ENCODE measurements at regions not wholly inside any gene's neighbourhood (a gene's known extent, or its start where the extent isn't known, plus 50 kb on each side); places are given as distances from the start of the nearest gene placed in this dataset.

- Mint-ChIP-seq H3K4me3 (no peak overlapping the region), H3K27ac (no peak overlapping the region), H3K27me3 (no peaks in the 10 kb centered on the region), H3K4me1 (no peaks in the 10 kb centered on the region), H3K36me3 (ENCODE audit: low read depth) (no peaks in the 10 kb centered on the region), H3K9me3 (no peaks in the 10 kb centered on the region)
- DNase-seq: no peak
- intact Hi-C loops (cut with micrococcal nuclease): no loop called here
These were observed 339.1 kb downstream of the SOX11 start for GRCh38 chr2:6031200-6031867.

DNA sequence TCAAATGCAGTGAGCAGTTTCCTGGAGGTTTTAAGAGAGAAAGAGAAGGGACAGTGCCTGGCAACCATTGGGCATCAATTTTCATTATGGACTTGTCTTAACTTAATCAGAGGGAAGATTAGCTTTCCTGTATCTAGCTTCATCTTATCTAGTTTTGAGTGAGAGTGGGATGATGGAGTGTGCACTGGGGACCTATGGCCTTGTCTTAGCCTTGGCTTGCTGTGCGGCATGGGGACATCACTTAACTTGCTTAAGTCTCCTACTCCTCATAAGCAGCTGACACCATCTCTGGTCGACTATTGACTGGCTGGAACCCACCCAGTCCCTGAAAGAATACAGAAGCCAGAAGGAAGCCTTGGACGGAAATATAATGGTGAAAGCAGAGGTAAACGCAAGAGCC, 344.0 kb downstream of the SOX11 start:
- H3K27me3 Mint-ChIP-seq: no peaks in the 10 kb centered on the region
- H3K9me3 Mint-ChIP-seq: no peaks in the 10 kb centered on the region
- intact Hi-C loops (cut with micrococcal nuclease): no loop called here
- H3K4me3 Mint-ChIP-seq: no peak overlapping the region
- DNase-seq: no peak
- H3K27ac Mint-ChIP-seq: no peak overlapping the region
- H3K4me1 Mint-ChIP-seq: no peaks in the 10 kb centered on the region
- H3K36me3 Mint-ChIP-seq (ENCODE audit: low read depth): no peaks in the 10 kb centered on the region

- Mint-ChIP-seq H3K27me3 (no peaks in the 10 kb centered on the region), H3K4me3 (no peak overlapping the region), H3K27ac (no peak overlapping the region), H3K9me3 (no peaks in the 10 kb centered on the region), H3K4me1 (no peaks in the 10 kb centered on the region), H3K36me3 (ENCODE audit: low read depth) (no peaks in the 10 kb centered on the region)
- intact Hi-C loops (cut with micrococcal nuclease): no loop called here
- DNase-seq: no peak
These were observed 351.1 kb downstream of the SOX11 start for GRCh38 chr2:6043238-6043637.

DNA sequence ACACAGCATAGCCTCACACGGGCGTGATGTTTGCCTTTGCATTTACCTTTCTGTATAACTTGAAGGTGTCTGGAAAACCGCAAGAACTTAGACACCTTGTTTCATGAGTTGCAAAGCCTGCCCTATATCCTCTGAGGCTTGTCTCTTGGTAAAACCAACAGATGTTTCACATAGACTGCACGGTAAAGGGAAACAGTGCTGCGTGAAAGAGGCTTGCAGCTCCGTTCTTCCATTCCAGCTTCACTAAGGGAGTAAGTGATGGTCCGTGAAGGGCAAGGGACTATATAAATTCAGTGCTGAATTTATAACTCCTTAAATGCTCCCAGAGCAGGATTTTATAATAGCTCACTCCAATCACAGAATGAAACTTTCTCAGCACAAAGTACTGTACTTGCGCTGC, 360.5 kb downstream of the SOX11 start:
- Mint-ChIP-seq H3K27me3 (no peaks in the 10 kb centered on the region), H3K9me3 (no peaks in the 10 kb centered on the region), H3K4me3 (no peak overlapping the region), H3K27ac (no peak overlapping the region), H3K36me3 (ENCODE audit: low read depth) (no peaks in the 10 kb centered on the region), H3K4me1 (no peaks in the 10 kb centered on the region)
- intact Hi-C loops (cut with micrococcal nuclease): no loop called here
- no peak for DNase-seq

DNA sequence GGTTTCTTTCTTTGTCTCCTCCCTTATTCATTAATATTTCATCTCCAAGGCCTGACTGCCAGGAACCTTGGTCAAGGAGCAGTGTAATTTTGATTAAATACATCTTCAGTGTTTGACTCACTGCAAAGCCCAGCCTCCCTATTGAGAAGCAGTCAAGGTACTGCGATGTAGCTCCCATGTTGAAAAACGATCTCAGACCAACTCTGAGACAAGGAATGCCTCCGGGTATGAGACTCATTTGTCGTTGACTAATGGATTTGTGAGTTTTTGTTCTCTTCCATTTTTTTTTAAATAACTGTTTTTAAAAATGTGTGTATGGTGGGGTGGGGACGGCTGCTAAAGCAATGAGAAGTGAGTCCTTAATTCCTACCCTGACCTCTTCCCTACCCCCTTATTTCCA, 361.6 kb downstream of the SOX11 start:
- H3K27me3 Mint-ChIP-seq: no peaks in the 10 kb centered on the region
- no peak overlapping the region for H3K4me3 Mint-ChIP-seq
- H3K4me1 Mint-ChIP-seq: no peaks in the 10 kb centered on the region
- H3K36me3 Mint-ChIP-seq (ENCODE audit: low read depth): no peaks in the 10 kb centered on the region
- no peaks in the 10 kb centered on the region for H3K9me3 Mint-ChIP-seq
- no peak for DNase-seq
- intact Hi-C loops (cut with micrococcal nuclease): no loop called here
- no peak overlapping the region for H3K27ac Mint-ChIP-seq

DNA sequence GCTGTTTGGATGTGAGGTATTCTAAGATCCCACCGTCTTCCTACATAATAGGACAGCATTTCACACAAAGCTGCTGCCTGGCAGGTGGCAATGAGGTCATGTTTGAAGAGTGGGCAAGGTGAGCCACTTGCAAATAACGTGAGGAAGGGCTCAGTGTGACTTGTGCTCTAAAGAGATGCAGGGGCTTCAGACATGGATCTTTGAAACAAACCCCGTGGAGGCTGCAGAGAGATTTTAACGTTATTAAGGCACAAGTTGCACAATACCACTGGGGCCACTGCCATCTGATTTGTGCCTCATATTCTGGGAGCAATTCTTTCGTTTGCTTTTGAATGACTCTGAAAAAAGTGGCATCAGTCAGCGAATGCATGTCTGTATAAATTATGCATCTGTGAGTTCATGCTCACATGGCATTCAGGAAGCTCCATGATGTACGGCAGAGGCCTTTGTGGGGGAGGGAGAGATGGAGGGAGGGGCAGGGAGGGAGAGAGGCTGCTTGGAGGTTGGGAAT, 362.0 kb downstream of the SOX11 start:
- H3K27me3 Mint-ChIP-seq: no peaks in the 10 kb centered on the region
- intact Hi-C loops (cut with micrococcal nuclease): no loop called here
- no peak overlapping the region for H3K4me3 Mint-ChIP-seq
- no peaks in the 10 kb centered on the region for H3K4me1 Mint-ChIP-seq
- H3K27ac Mint-ChIP-seq: no peak overlapping the region
- H3K36me3 Mint-ChIP-seq (ENCODE audit: low read depth): no peaks in the 10 kb centered on the region
- H3K9me3 Mint-ChIP-seq: no peaks in the 10 kb centered on the region
- DNase-seq: no peak

DNA sequence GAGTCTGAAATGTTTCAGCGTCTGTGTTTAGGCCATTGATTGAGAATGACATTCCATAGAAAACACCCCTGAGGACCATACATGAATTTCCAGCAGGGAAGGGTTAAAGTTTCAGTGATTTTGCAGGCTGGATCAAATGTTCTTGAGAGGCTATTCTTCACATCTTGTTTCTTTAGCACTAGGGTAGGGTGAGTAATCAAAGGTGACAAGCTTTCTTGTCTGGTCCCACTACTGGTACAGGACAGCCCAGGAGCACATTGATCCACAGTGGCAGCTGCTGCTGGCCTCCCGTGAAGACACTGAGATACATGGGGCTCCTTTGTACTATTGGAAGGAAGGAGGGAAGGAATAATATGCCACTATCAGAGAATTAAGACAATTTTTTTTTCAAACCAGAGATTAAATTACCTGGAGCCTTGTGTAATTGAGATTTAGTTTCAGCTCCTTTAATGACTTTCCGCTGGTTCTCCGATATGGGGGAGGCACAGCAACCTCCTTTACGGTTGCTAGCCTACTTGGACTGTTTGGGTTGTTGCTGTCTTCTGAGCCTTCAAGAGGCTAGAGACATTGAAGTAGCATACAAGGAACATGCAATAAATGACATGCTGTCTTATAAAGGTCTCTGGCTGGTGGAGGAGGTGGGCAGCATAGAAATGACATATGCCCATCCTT, 368.9 kb downstream of the SOX11 start:
- no peak for DNase-seq
- Mint-ChIP-seq H3K4me1 (no peaks in the 10 kb centered on the region), H3K27ac (no peak overlapping the region), H3K9me3 (no peaks in the 10 kb centered on the region), H3K4me3 (no peak overlapping the region), H3K36me3 (ENCODE audit: low read depth) (no peaks in the 10 kb centered on the region), H3K27me3 (no peaks in the 10 kb centered on the region)
- intact Hi-C loops (cut with micrococcal nuclease): no loop called here

DNA sequence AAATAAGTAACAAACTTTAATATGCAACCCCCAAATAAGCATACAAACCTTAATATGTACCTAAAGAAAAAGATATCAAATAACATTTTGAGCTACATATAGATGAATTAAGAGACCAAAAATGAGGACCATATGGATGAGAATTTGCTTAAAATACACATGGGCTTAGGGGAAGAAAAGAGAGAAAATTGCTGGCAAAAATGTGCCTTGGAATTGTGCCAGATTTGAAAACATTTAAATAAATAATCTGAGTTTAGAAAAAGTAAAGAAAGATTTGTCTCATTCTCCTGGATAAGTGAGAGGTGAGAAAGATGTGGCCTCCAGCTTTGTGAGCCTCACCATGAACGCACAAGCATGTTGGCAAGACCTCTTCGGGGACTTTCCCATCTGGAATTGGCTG, 372.6 kb downstream of the SOX11 start:
- H3K36me3 Mint-ChIP-seq (ENCODE audit: low read depth): no peaks in the 10 kb centered on the region

DNA sequence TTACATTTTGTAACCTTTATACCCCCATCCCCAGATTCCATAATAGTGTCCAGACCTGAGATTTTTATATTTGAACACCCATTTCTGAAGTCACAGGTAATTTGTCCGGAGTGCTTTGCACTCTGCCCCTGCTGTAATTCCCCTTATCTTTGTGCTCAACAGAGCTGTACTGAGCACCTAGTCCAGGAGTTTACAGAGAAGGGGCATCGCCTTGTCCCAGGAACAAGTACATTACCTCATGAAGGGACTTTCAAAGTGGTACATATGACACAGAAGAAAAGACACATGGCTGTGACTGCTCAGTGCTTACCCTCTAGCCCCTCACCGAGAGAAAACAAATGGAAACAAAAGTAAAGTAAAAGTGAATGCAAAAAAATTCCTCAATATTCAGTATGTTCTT, 373.5 kb downstream of the SOX11 start:
- intact Hi-C loops (cut with micrococcal nuclease): no loop called here
- Mint-ChIP-seq H3K36me3 (ENCODE audit: low read depth) (no peaks in the 10 kb centered on the region), H3K9me3 (no peaks in the 10 kb centered on the region), H3K4me3 (no peak overlapping the region), H3K27ac (no peak overlapping the region), H3K27me3 (no peaks in the 10 kb centered on the region), H3K4me1 (no peaks in the 10 kb centered on the region)
- DNase-seq: no peak

More for the DNA sequence above, 372.6 kb downstream of the SOX11 start:
- no peak overlapping the region for H3K4me3 Mint-ChIP-seq
- intact Hi-C loops (cut with micrococcal nuclease): no loop called here
- no peaks in the 10 kb centered on the region for H3K9me3 Mint-ChIP-seq
- no peaks in the 10 kb centered on the region for H3K4me1 Mint-ChIP-seq
- no peak overlapping the region for H3K27ac Mint-ChIP-seq
- no peak for DNase-seq
- H3K27me3 Mint-ChIP-seq: no peaks in the 10 kb centered on the region

DNA sequence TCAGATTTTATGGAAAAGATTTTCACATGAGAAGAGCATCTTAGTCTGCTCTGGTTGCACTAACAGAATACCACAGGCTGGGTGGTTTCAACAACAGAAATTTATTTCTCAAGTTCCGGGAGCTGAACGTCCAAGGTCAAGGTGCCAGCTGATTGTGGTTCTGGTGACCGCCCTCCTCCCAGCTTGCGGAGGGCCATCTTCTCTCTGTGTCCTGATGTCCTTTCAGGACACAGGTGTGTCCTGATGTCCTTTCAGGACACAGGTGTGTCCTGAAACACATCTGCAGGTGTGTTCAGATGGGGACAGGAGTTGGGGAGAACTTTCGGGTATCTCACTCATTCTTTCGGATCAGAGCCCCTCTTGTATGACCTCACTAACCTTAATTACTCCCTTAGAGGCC, 374.9 kb downstream of the SOX11 start:
- Mint-ChIP-seq H3K9me3 (no peaks in the 10 kb centered on the region), H3K27ac (no peak overlapping the region), H3K36me3 (ENCODE audit: low read depth) (no peaks in the 10 kb centered on the region), H3K27me3 (no peaks in the 10 kb centered on the region), H3K4me1 (no peaks in the 10 kb centered on the region), H3K4me3 (no peak overlapping the region)
- DNase-seq: no peak
- intact Hi-C loops (cut with micrococcal nuclease): no loop called here

DNA sequence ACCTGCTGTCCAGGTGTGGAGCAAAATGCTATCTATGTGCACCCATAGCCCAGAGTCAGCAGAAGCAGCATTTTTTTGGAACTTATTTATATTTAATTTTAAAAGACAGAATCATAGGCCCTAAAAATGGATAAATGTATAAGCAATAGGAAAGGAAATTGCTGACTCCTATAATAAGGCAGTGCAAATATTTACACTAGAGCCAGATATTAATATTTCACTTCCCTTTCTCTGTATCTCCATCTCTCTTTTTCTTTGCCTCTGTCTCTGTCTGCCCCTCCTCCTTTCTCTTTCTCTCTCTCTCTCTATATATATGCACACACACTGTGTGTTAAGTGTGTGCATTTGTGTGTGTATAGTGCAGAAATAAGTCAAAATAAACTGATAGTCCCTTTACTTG, 375.6 kb downstream of the SOX11 start:
- H3K36me3 Mint-ChIP-seq (ENCODE audit: low read depth): no peaks in the 10 kb centered on the region

GRCh38 chr2:6068429-6068828, 376.2 kb downstream of the SOX11 start:
- Mint-ChIP-seq H3K27me3 (no peaks in the 10 kb centered on the region), H3K27ac (no peak overlapping the region), H3K9me3 (no peaks in the 10 kb centered on the region), H3K36me3 (ENCODE audit: low read depth) (no peaks in the 10 kb centered on the region), H3K4me3 (no peak overlapping the region), H3K4me1 (no peaks in the 10 kb centered on the region)
- intact Hi-C loops (cut with micrococcal nuclease): no loop called here
- no peak for DNase-seq

More for the DNA sequence above, 375.6 kb downstream of the SOX11 start:
- DNase-seq: no peak
- Mint-ChIP-seq H3K27ac (no peak overlapping the region), H3K27me3 (no peaks in the 10 kb centered on the region), H3K4me1 (no peaks in the 10 kb centered on the region), H3K4me3 (no peak overlapping the region), H3K9me3 (no peaks in the 10 kb centered on the region)
- intact Hi-C loops (cut with micrococcal nuclease): no loop called here

- intact Hi-C loops (cut with micrococcal nuclease): no loop called here
- no peaks in the 10 kb centered on the region for H3K4me1 Mint-ChIP-seq
These were observed 377.2 kb downstream of the SOX11 start for GRCh38 chr2:6069381-6069780.

GRCh38 chr2:6071519-6071918, 379.3 kb downstream of the SOX11 start:
- no peak overlapping the region for H3K27ac Mint-ChIP-seq
- H3K4me3 Mint-ChIP-seq: no peak overlapping the region
- intact Hi-C loops (cut with micrococcal nuclease): no loop called here
- H3K36me3 Mint-ChIP-seq (ENCODE audit: low read depth): no peaks in the 10 kb centered on the region
- H3K4me1 Mint-ChIP-seq: no peaks in the 10 kb centered on the region
- H3K9me3 Mint-ChIP-seq: no peaks in the 10 kb centered on the region
- no peak for DNase-seq
- H3K27me3 Mint-ChIP-seq: peaks cover 1% of the 10 kb centered on the region

More at GRCh38 chr2:6069381-6069780, 377.2 kb downstream of the SOX11 start:
- Mint-ChIP-seq H3K27me3 (peaks cover 1% of the 10 kb centered on the region), H3K36me3 (ENCODE audit: low read depth) (no peaks in the 10 kb centered on the region), H3K4me3 (no peak overlapping the region), H3K9me3 (no peaks in the 10 kb centered on the region), H3K27ac (no peak overlapping the region)
- no peak for DNase-seq

- H3K27ac Mint-ChIP-seq: no peak overlapping the region
- DNase-seq: no peak
- no peak overlapping the region for H3K4me3 Mint-ChIP-seq
- H3K9me3 Mint-ChIP-seq: no peaks in the 10 kb centered on the region
- peaks cover 1% of the 10 kb centered on the region for H3K27me3 Mint-ChIP-seq
- H3K36me3 Mint-ChIP-seq (ENCODE audit: low read depth): no peaks in the 10 kb centered on the region
- intact Hi-C loops (cut with micrococcal nuclease): no loop called here
- H3K4me1 Mint-ChIP-seq: no peaks in the 10 kb centered on the region
These were observed 380.1 kb downstream of the SOX11 start for GRCh38 chr2:6072276-6072675.

All from activated CD4-positive, alpha-beta T cell treated with anti-CD3 and anti-CD28 coated beads, Interleukin-2, amount 10 ng/mL, durations not matched to agents 24 days and 14 days (primary cell).